H1 (cell line): ENCODE measurements at regions not wholly inside any gene's neighbourhood (a gene's known extent, or its start where the extent isn't known, plus 50 kb on each side); places are given as distances from the start of the nearest gene placed in this dataset.

Experiments used
- BACH1 ChIP-seq: IDR thresholded peaks from 2 replicates; pipeline ENCODE4 v1.6.1; 2012; ENCODE audit warnings: low read length, improper control_type of control experiment
- CBX5 ChIP-seq: fragments of 300-800, 300-1000 bp; sonication (generic); IDR thresholded peaks from 2 replicates; pipeline ENCODE4 v1.7.1; 2016; ENCODE audit warnings: antibody characterized with exemption, low read length, low read depth
- CHD1 ChIP-seq: IDR thresholded peaks from 2 replicates; pipeline ENCODE4 v1.6.1; 2012; ENCODE audit warnings: low read depth, low read length, improper control_type of control experiment
- CHD7 ChIP-seq: fragments of 300-600 bp; sonication (generic); IDR thresholded peaks from 2 replicates; pipeline ENCODE4 v1.7.1; 2012; ENCODE audit warnings: low read length, moderate library complexity, mild to moderate bottlenecking, inconsistent platforms; ENCODE audit not compliant: insufficient replicate concordance
- CTBP2 ChIP-seq: IDR thresholded peaks from 2 replicates; pipeline ENCODE4 v1.7.0; 2011; ENCODE audit warnings: borderline replicate concordance, mild to moderate bottlenecking, moderate library complexity, mixed read lengths, low read length; ENCODE audit not compliant: insufficient read depth, insufficient read length
- GTF2F1 ChIP-seq: IDR thresholded peaks from 2 replicates; pipeline ENCODE4 v1.6.1; 2012; ENCODE audit warnings: low read depth, low read length, improper control_type of control experiment, borderline replicate concordance
- NANOG ChIP-seq: IDR thresholded peaks from 2 replicates; pipeline ENCODE4 v1.6.1; 2011; ENCODE audit warnings: low read length, low read depth, mild to moderate bottlenecking, inconsistent platforms; ENCODE audit not compliant: insufficient read depth, poor library complexity, severe bottlenecking
- SP1 ChIP-seq: IDR thresholded peaks from 2 replicates; pipeline ENCODE4 v1.6.1; 2011; ENCODE audit warnings: low read depth, low read length
- TAF7 ChIP-seq: optimal IDR thresholded peaks from 2 replicates; pipeline ENCODE3; 2011; ENCODE audit warnings: low read depth, mild to moderate bottlenecking, inconsistent platforms, low read length, moderate library complexity, borderline replicate concordance
- TBP ChIP-seq: IDR thresholded peaks from 2 replicates; pipeline ENCODE4 v1.6.1; 2011; ENCODE audit warnings: low read depth, low read length, improper control_type of control experiment

- TF ChIP-seq CHD7 (no peak), BACH1 (no peak), TAF7 (no peak), CTBP2 (no peak), TBP (no peak), CHD1 (no peak), NANOG (no peak), GTF2F1 (no peak), CBX5 (no peak), SP1 (no peak)
These were observed 183.3 kb downstream of the STK31 start (continued) for GRCh38 chr7:23893176-23893941.
